GM21423 (cell line): ENCODE measurements at regions not wholly inside any gene's neighbourhood (a gene's known extent, or its start where the extent isn't known, plus 50 kb on each side); places are given as distances from the start of the nearest gene placed in this dataset.
"Not testable (repeated sequence)": the region's sequence is repeated elsewhere in the genome, so short reads cannot be mapped to it uniquely, and the experiment has no call there.

Experiments
- ATAC-seq: cut with Tn5 transposase; IDR thresholded peaks from one replicate; pipeline ENCODE4 v1.9.1; 2021; ENCODE audit warnings: mild to moderate bottlenecking, moderate library complexity; ENCODE audit not compliant: unreplicated experiment

DNA sequence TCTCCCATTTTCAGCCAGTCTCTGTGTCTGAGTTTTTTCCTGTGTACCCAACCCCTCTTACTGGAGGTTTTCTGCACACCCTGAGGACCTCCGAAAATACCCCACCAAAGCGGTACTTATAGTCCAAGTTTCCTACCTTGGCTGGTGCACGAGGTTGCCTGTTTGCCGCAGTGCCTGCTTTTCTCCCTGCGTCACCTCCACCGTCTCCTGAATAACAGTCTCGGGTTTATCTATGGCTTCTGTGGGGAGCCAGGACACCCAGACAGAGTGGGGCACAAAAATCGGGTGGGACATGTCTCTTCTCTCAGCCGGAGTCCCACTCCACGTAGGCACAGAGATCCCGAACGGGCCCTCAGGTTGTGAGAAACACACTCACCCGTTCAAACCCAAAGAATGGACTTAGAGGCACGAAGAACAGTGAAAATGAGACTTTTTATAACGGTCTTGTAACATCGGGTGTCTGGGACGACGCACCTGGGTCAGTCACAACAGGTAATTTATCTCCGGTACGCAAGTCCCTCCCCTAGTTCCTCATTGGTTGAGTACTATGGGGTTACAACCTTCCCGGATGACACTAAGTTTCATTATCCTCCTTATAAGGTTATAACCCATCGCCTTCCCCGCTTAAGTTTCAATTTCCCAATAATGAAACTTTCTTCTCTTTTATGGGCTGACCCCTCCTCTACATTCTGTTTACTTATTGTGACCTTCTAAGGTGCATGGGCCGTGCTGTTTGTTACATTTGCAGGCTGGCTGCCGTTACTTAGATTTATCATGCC, 970.2 kb upstream of the COX7C start:
- ATAC-seq = no peak

DNA sequence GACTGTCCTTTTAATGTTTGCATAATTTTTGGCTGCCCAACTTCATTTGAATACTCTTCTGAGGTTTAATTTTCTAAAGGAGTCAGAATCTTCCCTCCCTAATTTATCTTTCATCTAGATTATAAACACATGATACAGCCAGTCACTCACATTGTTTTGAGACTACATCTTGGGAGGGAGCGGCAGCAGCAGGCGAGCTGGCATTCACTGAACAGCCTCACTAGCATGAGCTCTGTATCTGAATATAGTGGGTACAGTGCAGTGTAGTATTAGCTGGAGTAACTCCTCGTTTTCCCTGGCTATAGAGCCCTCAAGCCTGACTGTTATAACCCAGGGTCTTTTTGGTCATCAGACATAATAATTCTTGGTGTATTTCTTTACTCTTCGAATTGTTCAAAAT, 969.2 kb upstream of the COX7C start:
- no peak for ATAC-seq

DNA sequence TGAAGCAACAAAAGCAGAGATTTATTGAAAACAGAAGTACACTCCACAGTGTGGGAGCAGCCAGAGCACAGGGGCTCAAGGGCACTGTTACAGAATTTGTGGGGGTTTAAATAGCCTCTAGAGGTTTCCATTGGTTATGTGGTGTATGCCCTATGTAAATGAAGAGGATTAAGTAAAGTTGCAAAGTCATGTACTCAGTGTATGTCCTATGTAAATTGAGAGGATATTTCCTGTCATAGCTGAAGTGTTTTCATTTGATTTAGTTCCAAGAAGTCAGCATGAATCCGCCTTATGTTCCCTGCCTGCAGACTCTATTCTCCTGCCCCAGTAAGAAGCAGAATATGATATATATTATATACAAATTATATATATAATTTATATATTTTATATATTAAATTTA, 966.0 kb upstream of the COX7C start:
- ATAC-seq = no peak

DNA sequence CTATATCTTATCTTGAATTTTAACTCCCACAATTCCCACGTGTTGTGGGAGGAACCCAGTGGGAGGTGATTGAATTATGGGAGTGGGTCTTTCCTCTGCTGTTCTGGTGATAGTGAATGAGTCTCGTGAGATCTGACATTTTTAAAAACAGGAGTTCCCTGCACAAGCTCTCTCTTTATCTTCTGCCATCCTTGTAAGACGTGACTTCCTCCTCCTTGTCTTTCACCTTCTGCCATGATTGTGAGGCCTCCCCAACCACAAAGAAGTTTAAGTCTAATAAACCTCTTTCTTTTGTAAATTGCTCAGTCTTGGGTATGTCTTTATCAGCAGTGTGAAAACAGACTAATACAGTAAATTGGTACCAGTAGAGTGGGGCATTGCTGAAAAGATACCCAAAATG, 963.6 kb upstream of the COX7C start:
- not testable (repeated sequence) for ATAC-seq

DNA sequence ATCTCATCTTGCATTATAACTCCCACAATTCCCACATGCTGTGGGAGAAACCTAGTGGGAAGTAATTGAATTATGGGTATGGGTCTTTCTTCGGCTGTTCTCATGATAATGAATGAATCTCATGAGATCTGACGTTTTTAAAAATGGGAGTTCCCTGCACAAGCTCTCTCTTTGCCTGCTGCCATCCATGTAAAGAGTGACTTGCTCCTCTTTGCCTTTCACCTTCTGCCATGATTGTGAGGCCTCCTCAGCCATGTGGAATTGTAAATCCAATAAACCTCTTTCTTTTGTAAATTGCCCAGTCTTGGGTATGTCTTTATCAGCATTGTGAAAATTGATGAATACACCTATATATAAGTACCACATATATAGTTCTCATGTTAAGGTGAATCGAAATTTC, 961.7 kb upstream of the COX7C start:
- ATAC-seq = no peak

DNA sequence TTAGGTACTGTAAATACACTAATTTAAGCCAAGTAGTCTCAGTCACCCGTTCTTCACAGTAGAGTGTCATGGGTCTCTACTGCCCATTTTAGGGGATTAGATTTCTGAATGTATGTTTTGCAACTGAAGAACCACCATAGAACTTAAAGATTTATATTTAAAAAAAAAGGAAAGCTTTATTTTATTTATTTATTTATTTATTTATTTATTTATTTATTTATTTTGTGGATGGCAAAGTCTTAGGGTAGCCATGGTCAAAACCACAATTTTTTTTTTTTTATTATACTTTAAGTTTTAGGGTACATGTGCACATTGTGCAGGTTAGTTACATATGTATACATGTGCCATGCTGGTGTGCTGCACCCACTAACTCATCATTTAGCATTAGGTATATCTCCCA, 960.4 kb upstream of the COX7C start:
- ATAC-seq = not testable (repeated sequence)

DNA sequence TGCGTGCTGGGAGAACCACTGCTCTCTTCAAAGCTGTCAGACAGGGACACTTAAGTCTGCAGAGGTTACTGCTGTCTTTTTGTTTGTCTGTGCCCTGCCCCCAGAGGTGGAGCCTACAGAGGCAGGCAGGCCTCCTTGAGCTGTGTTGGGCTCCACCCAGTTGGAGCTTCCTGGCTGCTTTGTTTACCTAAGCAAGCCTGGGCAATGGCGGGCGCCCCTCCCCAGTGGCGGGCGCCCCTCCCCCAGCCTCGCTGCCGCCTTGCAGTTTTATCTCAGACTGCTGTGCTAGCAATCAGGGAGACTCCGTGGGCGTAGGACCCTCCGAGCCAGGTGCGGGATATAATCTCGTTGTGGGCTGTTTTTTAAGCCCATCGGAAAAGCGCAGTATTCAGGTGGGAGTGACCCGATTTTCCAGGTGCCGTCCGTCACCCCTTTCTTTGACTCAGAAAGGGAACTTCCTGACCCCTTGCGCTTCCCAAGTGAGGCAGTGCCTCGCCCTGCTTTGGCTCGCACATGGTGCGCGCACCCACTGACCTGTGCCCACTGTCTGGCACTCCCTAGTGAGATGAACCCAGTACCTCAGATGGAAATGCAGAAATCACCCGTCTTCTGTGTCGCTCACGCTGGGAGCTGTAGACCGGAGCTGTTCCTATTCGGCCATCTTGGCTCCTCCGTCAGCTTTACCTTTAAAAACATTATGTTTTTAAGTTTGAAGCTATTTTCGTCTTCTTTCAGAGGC, 954.6 kb upstream of the COX7C start:
- ATAC-seq = not testable (repeated sequence)

DNA sequence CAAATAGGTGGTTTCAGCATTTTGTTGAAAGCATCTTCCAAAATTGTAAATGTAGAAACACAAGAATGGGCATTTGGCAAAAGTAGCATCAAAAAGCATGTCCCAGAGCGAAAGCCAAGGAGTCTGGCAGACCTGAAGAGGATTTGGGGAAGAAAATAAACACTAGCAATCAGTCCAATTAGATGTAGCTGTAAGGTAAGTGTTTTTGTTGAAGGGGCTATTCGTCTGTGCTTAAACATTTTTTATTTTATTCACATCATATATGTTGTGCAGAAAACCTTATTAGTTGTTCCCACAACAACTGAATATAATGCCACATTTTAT, 954.1 kb upstream of the COX7C start:
- ATAC-seq = no peak

DNA sequence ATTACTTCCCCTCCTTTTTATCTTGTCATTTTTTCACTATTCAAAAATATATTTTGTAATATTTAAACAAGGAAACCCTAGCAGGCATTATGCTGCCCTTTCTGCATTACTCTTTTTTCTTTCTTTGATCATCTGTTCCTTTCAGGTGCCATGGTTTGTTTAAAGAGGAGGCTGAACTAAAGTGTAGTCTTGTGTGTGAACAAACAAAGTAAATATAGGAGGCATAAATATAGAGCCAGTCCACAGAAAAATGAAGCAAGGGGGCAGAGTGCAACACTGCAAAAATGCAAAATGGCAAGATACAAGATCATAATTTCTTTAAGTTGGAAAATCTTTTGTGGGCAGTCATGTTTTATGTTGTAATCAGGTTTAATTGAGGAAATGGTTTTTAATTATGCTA, 947.3 kb upstream of the COX7C start:
- no peak for ATAC-seq

DNA sequence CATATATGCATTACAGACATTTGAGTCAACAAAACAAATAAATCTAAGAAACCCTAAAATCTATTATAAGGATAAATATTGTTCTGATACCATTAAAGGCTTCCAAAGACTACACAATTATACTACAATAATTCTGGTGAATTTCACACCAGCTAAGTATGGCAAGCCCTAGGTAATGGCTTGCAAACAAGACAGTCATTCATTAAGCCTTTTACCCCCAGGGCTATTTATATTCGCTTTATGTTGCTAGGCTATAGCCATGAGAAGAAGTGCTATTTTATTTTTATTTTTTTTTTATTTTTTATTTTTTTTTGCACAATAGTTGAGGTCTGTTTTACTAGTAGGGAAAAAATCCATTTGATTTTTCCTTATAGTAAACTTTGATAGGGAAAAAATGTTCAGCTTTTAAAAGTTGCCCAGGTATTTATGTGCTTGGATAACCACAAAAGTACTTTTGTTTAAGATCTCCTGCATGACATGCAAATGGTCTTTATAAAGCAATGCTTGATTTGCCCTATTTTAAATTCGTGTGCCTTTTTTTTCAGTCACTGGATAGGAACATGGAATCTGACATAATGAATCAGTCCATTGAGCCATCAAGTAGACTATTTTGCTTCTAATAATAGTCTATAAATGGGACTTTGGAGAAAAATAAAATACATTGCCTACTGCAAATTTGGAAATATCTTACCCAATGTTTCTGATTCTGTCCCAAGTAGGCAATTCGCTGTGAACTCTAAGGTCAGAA, 946.3 kb upstream of the COX7C start:
- ATAC-seq = no peak

DNA sequence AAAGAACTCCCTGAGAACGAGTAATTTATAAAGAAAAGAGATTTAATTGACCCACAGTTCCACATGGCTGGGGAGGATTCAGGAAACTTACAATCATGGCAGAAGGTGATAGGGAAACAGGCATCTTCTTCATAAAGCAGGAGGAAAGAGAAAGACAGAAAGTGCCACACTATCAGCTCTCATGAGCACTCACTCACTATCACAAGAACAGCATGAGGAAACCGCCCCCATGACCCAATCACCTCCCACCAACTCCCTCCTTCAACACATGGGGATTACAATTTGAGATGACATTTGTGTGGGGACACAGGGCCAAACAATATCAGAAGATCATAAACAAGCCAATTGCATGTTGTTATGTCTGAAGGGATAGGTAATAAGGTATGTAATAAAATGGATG, 935.9 kb upstream of the COX7C start:
- ATAC-seq = no peak

DNA sequence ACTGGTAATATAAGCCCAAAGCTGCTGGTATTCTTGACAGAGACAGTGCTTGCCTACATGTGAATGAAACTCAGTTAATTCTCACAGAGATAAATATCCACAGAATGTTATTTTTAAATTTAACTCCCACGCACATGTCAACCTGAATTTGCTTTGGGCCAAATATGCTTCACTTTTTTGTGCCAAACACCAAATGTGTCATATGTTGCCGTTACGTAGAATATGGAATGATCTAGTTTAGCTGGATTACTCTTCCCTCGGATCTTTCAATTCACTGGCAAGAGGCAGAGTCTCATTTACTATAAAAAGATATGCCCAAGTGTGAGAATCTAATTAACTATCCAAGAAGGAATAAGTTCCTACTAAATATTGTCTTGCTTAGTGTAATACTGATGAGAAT, 933.4 kb upstream of the COX7C start:
- no peak for ATAC-seq

DNA sequence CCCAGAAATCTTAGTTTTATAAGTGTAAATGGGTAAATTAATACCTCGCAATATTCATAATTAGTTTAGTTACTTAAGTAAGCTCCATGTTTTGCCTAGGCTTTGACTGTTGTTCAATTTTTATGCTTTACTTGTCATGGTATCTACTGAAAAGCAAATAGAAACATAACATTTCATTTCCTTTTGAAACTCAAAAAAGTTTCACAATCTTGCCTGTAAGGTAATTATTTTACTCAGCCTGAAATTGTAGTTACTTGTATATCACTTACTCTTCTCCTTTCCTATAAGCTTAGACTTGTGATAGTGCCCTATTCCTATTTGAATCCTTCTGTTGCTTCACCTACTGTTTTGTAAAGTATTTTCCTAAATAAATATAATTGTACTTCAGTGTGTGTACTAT, 914.4 kb upstream of the COX7C start:
- ATAC-seq = no peak

DNA sequence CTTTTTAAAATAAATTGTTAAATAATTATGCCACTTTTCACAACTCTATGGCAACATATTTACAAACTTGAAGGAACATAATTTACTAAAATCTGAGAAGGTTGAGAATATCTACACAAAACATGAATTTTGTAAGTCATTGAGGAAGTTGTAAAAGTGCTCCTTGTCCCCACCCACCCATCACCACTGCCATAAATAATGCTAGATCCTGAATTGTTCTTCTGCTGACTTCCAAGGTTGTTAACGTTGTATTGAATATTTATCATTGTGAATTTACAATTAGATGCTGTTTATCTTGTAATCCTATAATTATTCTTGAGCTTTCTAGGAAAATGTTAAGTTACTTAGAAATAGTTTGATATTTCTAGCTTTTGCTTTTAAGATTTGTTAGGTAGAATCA, 908.0 kb upstream of the COX7C start:
- no peak for ATAC-seq

DNA sequence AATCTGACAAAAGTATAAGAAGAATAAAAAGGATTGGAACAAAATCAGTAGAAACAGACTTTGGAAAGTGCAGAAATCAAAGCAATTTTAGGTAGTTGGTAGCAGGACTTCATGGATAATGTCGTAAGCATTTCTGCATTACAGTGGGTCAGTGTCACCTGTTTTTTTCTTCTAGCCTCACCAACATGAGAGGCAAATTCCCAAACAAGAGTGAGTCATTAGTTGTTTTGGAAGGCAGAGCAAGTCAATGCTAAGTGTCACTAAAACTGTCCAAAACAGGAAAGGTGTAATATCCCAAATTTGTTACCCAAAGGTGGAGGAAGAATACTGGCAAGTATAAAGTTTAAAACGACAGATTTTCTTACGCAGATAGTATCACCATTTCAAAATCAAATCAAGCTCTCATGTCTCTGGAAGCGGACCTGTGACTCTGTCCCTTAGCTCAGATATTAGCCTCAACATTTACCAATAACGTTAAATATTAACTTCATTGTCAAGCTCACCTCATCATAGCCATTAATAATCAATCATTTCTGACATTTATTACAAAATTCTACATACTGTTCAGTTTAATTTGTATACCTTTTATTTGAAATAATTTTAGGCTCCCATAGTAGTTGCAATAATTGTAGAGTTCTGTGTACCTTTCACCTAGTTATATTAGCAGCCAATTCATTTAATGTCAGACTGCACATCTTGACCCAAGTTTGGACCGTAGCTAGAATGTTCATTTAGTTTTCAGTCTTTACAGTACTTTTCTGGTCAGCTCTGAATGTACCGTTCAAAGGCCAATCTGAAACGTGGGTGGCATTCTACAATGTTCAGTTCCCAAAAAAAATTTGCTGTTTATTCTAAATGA, 901.2 kb upstream of the COX7C start:
- no peak for ATAC-seq

DNA sequence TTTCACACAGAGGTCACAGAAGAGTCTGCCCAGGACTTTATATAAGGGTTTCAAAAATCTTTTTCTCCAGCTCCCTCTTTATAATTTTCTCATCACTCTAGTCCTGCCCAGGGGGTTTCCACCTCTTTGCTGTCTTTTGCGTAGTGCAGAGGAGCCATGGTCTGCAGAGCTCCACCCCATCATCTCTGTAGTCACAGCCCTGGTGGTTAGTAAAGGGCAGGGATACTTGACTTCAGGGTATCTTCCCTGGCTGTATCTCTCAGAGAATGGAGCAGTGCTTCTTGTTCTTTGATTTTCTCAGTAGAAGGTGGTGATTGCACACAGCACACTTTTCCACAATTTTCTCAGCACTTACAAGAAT, 900.6 kb upstream of the COX7C start:
- no peak for ATAC-seq

DNA sequence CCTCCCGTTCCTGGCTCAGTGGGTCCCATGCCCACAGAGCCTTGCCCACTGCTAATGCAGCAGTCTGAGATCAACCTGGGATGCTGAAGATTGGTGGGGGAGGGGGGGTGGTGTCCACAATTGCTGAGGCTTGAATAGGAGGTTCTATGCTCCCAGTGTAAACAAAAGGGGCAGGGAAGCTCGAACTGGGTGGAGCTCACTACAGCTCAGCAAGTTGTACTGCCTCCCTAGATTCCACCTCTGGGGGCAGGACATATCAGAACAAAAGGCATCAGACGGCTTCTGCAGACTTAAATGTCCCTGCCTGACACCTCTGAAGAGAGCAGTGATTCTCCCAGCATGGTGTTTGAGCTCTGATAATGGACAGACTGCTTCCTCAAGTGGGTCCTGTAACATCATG, 885.6 kb upstream of the COX7C start:
- ATAC-seq = no peak

DNA sequence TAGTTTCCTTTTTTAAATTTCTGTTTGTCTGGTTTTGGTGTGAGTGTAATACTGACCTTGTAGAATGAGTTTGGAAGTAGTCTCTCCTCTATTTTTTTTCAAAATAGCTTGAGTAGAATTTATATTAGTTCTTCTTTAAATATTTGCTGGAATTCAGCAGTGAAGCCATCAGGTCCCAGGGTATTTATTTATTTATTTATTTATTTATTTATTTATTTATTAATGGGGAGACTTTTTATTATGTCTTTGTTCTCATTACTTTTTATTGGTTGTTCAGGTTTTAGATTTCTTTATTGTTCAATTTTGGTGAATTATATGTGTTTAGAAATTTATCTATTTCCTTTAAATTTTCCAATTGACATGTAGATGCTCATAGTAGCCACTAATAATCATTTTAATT, 875.8 kb upstream of the COX7C start:
- no peak for ATAC-seq

DNA sequence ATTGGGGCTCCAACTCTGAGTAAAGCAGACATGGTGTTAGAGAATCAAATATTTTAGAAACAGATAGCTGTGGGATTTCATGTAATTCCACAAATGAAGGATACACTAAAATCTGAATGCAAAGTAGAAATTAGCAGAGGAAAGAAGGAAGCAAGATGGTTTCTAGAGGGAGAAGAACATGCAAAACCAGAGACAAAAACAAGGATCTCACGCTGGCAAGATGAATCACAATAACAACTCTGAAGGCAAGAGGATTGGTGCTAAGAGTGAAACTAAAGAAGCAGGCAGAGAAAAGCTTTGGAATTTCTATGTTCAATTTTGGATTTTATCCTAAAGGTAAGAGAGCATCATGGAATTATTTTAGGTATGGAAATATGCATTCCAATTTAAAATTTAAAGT, 857.2 kb upstream of the COX7C start:
- ATAC-seq = no peak

DNA sequence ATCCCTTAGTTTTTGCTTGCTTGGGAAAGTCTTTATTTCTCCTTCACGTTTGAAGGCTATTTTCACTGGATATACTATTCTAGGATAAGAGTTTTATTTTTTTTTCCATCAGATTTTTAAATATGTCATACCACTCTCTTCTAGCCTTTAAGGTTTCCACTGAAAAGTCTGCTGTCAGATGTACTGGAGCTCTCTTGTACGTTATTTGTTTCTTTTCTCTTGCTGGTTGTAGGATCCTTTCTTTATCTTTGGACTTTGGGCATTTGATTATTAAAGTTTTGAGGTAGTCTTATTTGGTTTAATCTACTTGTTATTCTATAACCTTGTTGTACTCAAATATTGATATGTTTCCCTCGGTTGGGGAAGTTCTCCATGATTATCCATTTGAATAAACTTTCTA, 848.4 kb upstream of the COX7C start:
- ATAC-seq = no peak

DNA sequence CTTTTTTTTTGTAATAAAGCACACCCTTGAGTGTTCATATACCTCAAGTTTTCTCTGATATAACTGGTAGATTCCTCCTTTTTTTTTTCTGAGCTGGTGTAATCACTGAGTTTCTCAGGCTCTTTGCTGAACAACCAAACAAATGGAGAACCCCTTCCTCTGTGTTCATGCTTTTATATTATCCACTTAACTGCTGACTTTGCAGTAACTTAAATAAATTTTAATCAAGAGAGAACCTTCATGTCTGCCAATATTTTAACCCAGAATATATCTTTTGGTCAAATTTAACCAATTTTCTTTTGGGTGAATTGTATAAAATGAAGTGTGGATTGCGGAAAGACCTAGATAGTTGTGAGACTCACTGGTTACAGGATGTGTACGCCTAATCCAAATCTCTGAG, 833.0 kb upstream of the COX7C start:
- ATAC-seq = no peak
